H1 (cell line): ENCODE measurements at regions not wholly inside any gene's neighbourhood (a gene's known extent, or its start where the extent isn't known, plus 50 kb on each side); places are given as distances from the start of the nearest gene placed in this dataset.

Experiments
- CTCF ChIA-PET: fragments of 300-600 bp; sonication (Branson Sonifier 250); formaldehyde crosslinking; loops from one replicate; lab custom pipeline; 2021; ENCODE audit not compliant: partially characterized antibody; lab: Charles Lee
- POLR2A ChIA-PET: fragments of 300-600 bp; sonication (Branson Sonifier 250); formaldehyde crosslinking; loops from one replicate; lab custom pipeline; 2021; ENCODE audit warnings: inconsistent platforms; ENCODE audit not compliant: partially characterized antibody; lab: Charles Lee
- DNase-seq, 2 experiments: peaks; one replicate each; pipeline versions ENCODE4 v3.0.0 to v3.0.0-alpha.2; 2010 to 2022; ENCODE audit warnings: low spot score in 2 of 2, low read depth in 1 of 2, mixed read lengths in 1 of 2
- FAIRE-seq: peaks from 2 replicates; lab custom pipeline; 2011; peaks lifted over from hg19 to GRCh38; lab: Jason Lieb, UNC
- H2AFZ ChIP-seq: 2 replicates; pipeline ENCODE4 v1.8.1; 2012; ENCODE audit warnings: low read length, inconsistent platforms
- H2AK5ac ChIP-seq: 2 replicates; pipeline ENCODE4 v1.6.1; 2013; ENCODE audit warnings: low read depth, low read length
- H2BK120ac ChIP-seq: replicated peaks from 2 replicates; pipeline ENCODE3; 2013; ENCODE audit warnings: low read depth, low read length, inconsistent platforms
- H2BK12ac ChIP-seq: 2 replicates; pipeline ENCODE4 v1.6.1; 2013; ENCODE audit warnings: low read depth, low read length
- H2BK15ac ChIP-seq: 2 replicates; pipeline ENCODE4 v1.6.1; 2013; ENCODE audit warnings: low read length
- H2BK20ac ChIP-seq: 2 replicates; pipeline ENCODE4 v1.6.1; 2013; ENCODE audit warnings: low read length
- H2BK5ac ChIP-seq: 2 replicates; pipeline ENCODE4 v1.6.1; 2013; ENCODE audit warnings: low read depth, low read length
- H3K14ac ChIP-seq: 2 replicates; pipeline ENCODE4 v1.6.1; 2013; ENCODE audit warnings: inconsistent platforms; ENCODE audit not compliant: insufficient read length
- H3K18ac ChIP-seq: 2 replicates; pipeline ENCODE4 v1.6.1; 2013; ENCODE audit warnings: low read length; ENCODE audit errors: extremely low read depth
- H3K23ac ChIP-seq: 2 replicates; pipeline ENCODE4 v1.6.1; 2013; ENCODE audit warnings: inconsistent platforms; ENCODE audit not compliant: insufficient read length
- H3K23me2 ChIP-seq: 2 replicates; pipeline ENCODE4 v1.6.1; 2013; ENCODE audit warnings: low read depth, low read length
- H3K27ac ChIP-seq: 2 replicates; pipeline ENCODE4 v1.6.1; 2011; ENCODE audit warnings: low read depth, low read length, inconsistent platforms
- H3K27me3 ChIP-seq, 4 experiments: replicated peaks in 1 of 4; 1 replicate in 1 of 4; 2 replicates in 3 of 4; pipeline versions ENCODE4 v1.6.1 to v1.8.1; 2011 to 2013; ENCODE audit warnings: low read length in 3 of 4, mild to moderate bottlenecking in 3 of 4, inconsistent platforms in 2 of 4, mixed read lengths in 2 of 4, moderate library complexity in 1 of 4; ENCODE audit not compliant: control insufficient read depth in 3 of 4, insufficient read depth in 3 of 4; ENCODE audit errors: extremely low read depth in 1 of 4
- H3K36me3 ChIP-seq, 4 experiments: 2 replicates each; pipeline versions ENCODE4 v1.6.1 to v1.8.1; 2011 to 2013; ENCODE audit warnings: mild to moderate bottlenecking in 4 of 4, low read length in 3 of 4, moderate library complexity in 2 of 4, control low read depth in 1 of 4, inconsistent platforms in 1 of 4; ENCODE audit not compliant: insufficient read depth in 4 of 4, control insufficient read depth in 2 of 4
- H3K4ac ChIP-seq: replicated peaks from 2 replicates; pipeline ENCODE3; 2013; ENCODE audit warnings: low read length, low read depth, mixed read lengths, inconsistent platforms; ENCODE audit not compliant: insufficient read length
- H3K4me1 ChIP-seq, 4 experiments: replicated peaks in 1 of 4; 1 replicate in 1 of 4; 2 replicates in 3 of 4; pipeline versions ENCODE4 v1.6.1 to v1.8.1; 2011 to 2013; ENCODE audit warnings: low read length in 3 of 4, inconsistent platforms in 2 of 4, mixed read lengths in 1 of 4; ENCODE audit not compliant: insufficient read depth in 4 of 4, control insufficient read depth in 3 of 4
- H3K4me2 ChIP-seq, 2 experiments: 2 replicates each; pipeline versions ENCODE4 v1.6.1 to v1.8.1; 2011 to 2013; ENCODE audit warnings: low read depth in 2 of 2, low read length in 2 of 2, control low read depth in 1 of 2, inconsistent platforms in 1 of 2, mild to moderate bottlenecking in 1 of 2; ENCODE audit not compliant: insufficient read depth in 1 of 2
- H3K4me3 ChIP-seq, 4 experiments: fragments of 200-600, 300-600 bp in 1 of 4; sonication (generic), shearing (Covaris generic), sonication (Bioruptor Twin) in 1 of 4; 2 replicates each; pipeline versions ENCODE4 v1.5.1 to v1.8.1; 2011 to 2016; ENCODE audit warnings: low read length in 4 of 4, low read depth in 3 of 4, control low read depth in 2 of 4, inconsistent platforms in 2 of 4, mild to moderate bottlenecking in 2 of 4, mixed read lengths in 1 of 4, moderate library complexity in 1 of 4; ENCODE audit not compliant: insufficient read depth in 2 of 4; ENCODE audit errors: extremely low read depth in 1 of 4
- H3K56ac ChIP-seq: replicated peaks from 2 replicates; pipeline ENCODE3; 2013; ENCODE audit warnings: low read depth, mild to moderate bottlenecking, mixed read lengths, low read length, inconsistent platforms; ENCODE audit not compliant: insufficient read length
- H3K79me1 ChIP-seq: 2 replicates; pipeline ENCODE4 v1.6.1; 2013; ENCODE audit warnings: low read depth, low read length, control low read depth
- H3K79me2 ChIP-seq, 2 experiments: 2 replicates each; pipeline versions ENCODE4 v1.6.1 to v1.8.1; 2012 to 2013; ENCODE audit warnings: low read length in 2 of 2, mild to moderate bottlenecking in 2 of 2, inconsistent platforms in 1 of 2; ENCODE audit not compliant: insufficient read depth in 2 of 2, control insufficient read depth in 1 of 2
- H3K9ac ChIP-seq, 4 experiments: replicated peaks in 1 of 4; 1 replicate in 1 of 4; 2 replicates in 3 of 4; pipeline versions ENCODE4 v1.6.1 to v1.8.1; 2011 to 2013; ENCODE audit warnings: low read depth in 3 of 4, low read length in 3 of 4, control low read depth in 2 of 4, mild to moderate bottlenecking in 2 of 4, moderate library complexity in 2 of 4, inconsistent platforms in 1 of 4; ENCODE audit errors: extremely low read depth in 1 of 4
- H3K9me3 ChIP-seq, 2 experiments: 2 replicates each; pipeline versions ENCODE4 v1.6.1 to v1.8.1; 2012 to 2013; ENCODE audit warnings: mild to moderate bottlenecking in 2 of 2, moderate library complexity in 2 of 2, control low read depth in 1 of 2, inconsistent platforms in 1 of 2, low read depth in 1 of 2, low read length in 1 of 2, mixed read lengths in 1 of 2; ENCODE audit not compliant: insufficient read depth in 2 of 2
- H4K20me1 ChIP-seq, 2 experiments: replicated peaks in 1 of 2; 2 replicates each; pipeline versions ENCODE3 to v1.8.1; 2011 to 2013; ENCODE audit warnings: inconsistent platforms in 2 of 2, low read length in 2 of 2, mild to moderate bottlenecking in 1 of 2; ENCODE audit not compliant: insufficient read depth in 2 of 2, control insufficient read depth in 1 of 2
- H4K5ac ChIP-seq: 2 replicates; pipeline ENCODE4 v1.6.1; 2013; ENCODE audit warnings: low read length, low read depth, mixed read lengths, inconsistent platforms; ENCODE audit not compliant: insufficient read length
- H4K8ac ChIP-seq: 2 replicates; pipeline ENCODE4 v1.8.0; 2013; ENCODE audit warnings: mild to moderate bottlenecking, moderate library complexity, low read length, inconsistent platforms; ENCODE audit not compliant: insufficient read depth; ENCODE audit errors: extremely low read depth
- H4K91ac ChIP-seq: replicated peaks from 2 replicates; pipeline ENCODE3; 2013; ENCODE audit warnings: low read length, mixed read lengths, inconsistent platforms; ENCODE audit not compliant: insufficient read length
- CEBPB ChIP-seq: IDR thresholded peaks from 2 replicates; pipeline ENCODE4 v1.6.1; 2012; ENCODE audit warnings: low read depth, low read length
- CHD1 ChIP-seq: IDR thresholded peaks from 2 replicates; pipeline ENCODE4 v1.6.1; 2012; ENCODE audit warnings: low read depth, low read length, improper control_type of control experiment
- KDM1A ChIP-seq: fragments of 200-600, 300-600 bp; sonication (generic); IDR thresholded peaks from 2 replicates; pipeline ENCODE4 v1.7.1; 2016; ENCODE audit warnings: mild to moderate bottlenecking, low read length, borderline replicate concordance
- SRF ChIP-seq: IDR thresholded peaks from 2 replicates; pipeline ENCODE4 v1.6.1; 2011; ENCODE audit warnings: mild to moderate bottlenecking, low read depth, low read length, moderate library complexity
- SUZ12 ChIP-seq: fragments of 200-600 bp; sonication (generic); IDR thresholded peaks from 2 replicates; pipeline ENCODE4 v1.6.1; 2012; ENCODE audit warnings: mild to moderate bottlenecking, inconsistent platforms, low read length, moderate library complexity, mixed read lengths
- ZNF274 ChIP-seq: IDR thresholded peaks from 2 replicates; pipeline ENCODE4 v1.7.0; 2012; ENCODE audit warnings: low read length, borderline replicate concordance; ENCODE audit errors: extremely low read depth
- WGBS, 2 experiments: shearing (Covaris generic) in 1 of 2; methylation state at CpG; one replicate each; pipeline versions ENCODE4 v1.1.6 to v1.1.7; 2013 to 2015; ENCODE audit warnings: low lambda C conversion rate in 2 of 2, mixed read lengths in 2 of 2, inconsistent platforms in 1 of 2, low coverage in 1 of 2, missing lambda C conversion rate in 1 of 2; ENCODE audit not compliant: insufficient replicate concordance in 2 of 2, insufficient coverage in 1 of 2, insufficient read length in 1 of 2; ENCODE audit errors: extremely low coverage in 1 of 2, missing lambda C conversion rate in 1 of 2; 5-methylcytosine and 5-hydroxymethylcytosine counted together

DNA sequence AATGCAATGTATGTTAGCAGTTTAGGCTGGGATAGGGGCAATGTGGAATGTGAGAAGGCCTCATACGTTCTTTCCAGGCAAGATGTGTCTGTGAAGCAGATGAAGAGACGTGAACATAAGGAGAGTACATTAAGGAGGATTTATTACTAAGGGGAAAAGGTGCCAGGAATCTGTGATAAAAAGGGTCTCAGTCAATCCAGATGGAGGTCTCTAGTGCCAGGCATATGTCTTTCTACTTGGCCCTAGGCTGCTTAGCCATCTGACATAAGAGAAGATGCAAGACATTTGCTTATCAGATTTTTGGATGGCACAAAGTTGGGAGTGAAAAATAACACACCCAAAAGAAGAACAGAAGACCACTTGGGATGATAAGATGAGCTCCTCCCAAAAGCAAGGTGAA, 93.0 kb upstream of the PRKG2 start:
- Histone ChIP-seq H2AFZ (no peak overlapping the region), H3K23ac (no peak overlapping the region), H4K5ac (no peak overlapping the region), H3K4me2 (no peak overlapping the region), H3K79me2 (no peaks in the 10 kb centered on the region), H3K4me1 (no peaks in the 10 kb centered on the region), H2BK20ac (no peak overlapping the region), H3K27me3 (peaks cover 0 to 2% (median 0%) of the 10 kb centered on the region in 4 experiments; a peak in 1 of 7 replicates), H3K18ac (no peak overlapping the region), H3K56ac (no peak overlapping the region), H4K8ac (no peak overlapping the region), H3K9me3 (no peaks in the 10 kb centered on the region), H2BK15ac (no peak overlapping the region), H3K23me2 (no peaks in the 10 kb centered on the region), H3K9ac (no peak overlapping the region), H4K20me1 (no peaks in the 10 kb centered on the region), H2AK5ac (no peak overlapping the region), H3K36me3 (no peaks in the 10 kb centered on the region), H3K4me3 (no peak overlapping the region), H3K27ac (no peak overlapping the region), H3K14ac (no peak overlapping the region), H2BK12ac (no peak overlapping the region), H3K4ac (no peak overlapping the region), H4K91ac (no peak overlapping the region), H2BK5ac (no peak overlapping the region), H3K79me1 (no peaks in the 10 kb centered on the region), H2BK120ac (no peak overlapping the region)
- WGBS, 2 experiments, result 74% methylated on average over 2 of the region's 2 CpGs; no CpG with 5 or more reads in 1 of the 2 experiments
- ChIA-PET POLR2A (no interaction called here), CTCF (interaction anchor here (1.1 kb wide), 1 partner anchor 44 kb away, joined by 3 read pairs; no protein-coding TSS in a partner anchor)
- FAIRE-seq (no peak), DNase-seq (no peak)
- TF ChIP-seq KDM1A (no peak), CHD1 (no peak), SRF (no peak), ZNF274 (no peak), CEBPB (no peak), SUZ12 (no peak)
